Activated T-helper 17 cell treated with anti-CD3 and anti-CD28 coated beads, Interleukin-2, amount 50 U/mL, for 72 hours (primary cell): ENCODE measurements at regions not wholly inside any gene's neighbourhood (a gene's known extent, or its start where the extent isn't known, plus 50 kb on each side); places are given as distances from the start of the nearest gene placed in this dataset.
"Not testable (repeated sequence)": the region's sequence is repeated elsewhere in the genome, so short reads cannot be mapped to it uniquely, and the experiment has no call there.

Experiments
- ATAC-seq: fragments of 150-1000 bp; cut with Tn5 transposase; replicated peaks from 2 replicates; pipeline ENCODE4 v1.10.0; 2021; ENCODE audit warnings: mild to moderate bottlenecking, moderate library complexity
- H3K27ac Mint-ChIP-seq: one replicate; pipeline ENCODE4 v1.8.0; 2022; ENCODE audit warnings: mixed read lengths
- H3K27me3 Mint-ChIP-seq: one replicate; pipeline ENCODE4 v1.8.0; 2022; ENCODE audit warnings: mixed read lengths
- H3K36me3 Mint-ChIP-seq: one replicate; pipeline ENCODE4 v1.8.0; 2022; ENCODE audit warnings: low read depth, mild to moderate bottlenecking, mixed read lengths
- H3K4me1 Mint-ChIP-seq: one replicate; pipeline ENCODE4 v1.8.0; 2022; ENCODE audit warnings: mixed read lengths
- H3K4me3 Mint-ChIP-seq: one replicate; pipeline ENCODE4 v1.8.0; 2022; ENCODE audit warnings: mild to moderate bottlenecking, mixed read lengths
- H3K9me3 Mint-ChIP-seq: one replicate; pipeline ENCODE4 v1.8.0; 2022; ENCODE audit warnings: mixed read lengths

- ATAC-seq: no peak
- H3K36me3 Mint-ChIP-seq: no peaks in the 10 kb centered on the region
- H3K4me3 Mint-ChIP-seq: no peak overlapping the region
- no peaks in the 10 kb centered on the region for H3K4me1 Mint-ChIP-seq
- H3K27ac Mint-ChIP-seq: no peak overlapping the region
- H3K27me3 Mint-ChIP-seq: no peaks in the 10 kb centered on the region
- peaks cover 20% of the 10 kb centered on the region for H3K9me3 Mint-ChIP-seq
Observed at GRCh38 chr7:69232445-69233376, 365.6 kb upstream of the AUTS2 start.

- Mint-ChIP-seq H3K27ac (no peak overlapping the region), H3K9me3 (peaks cover 13% of the 10 kb centered on the region), H3K4me1 (no peaks in the 10 kb centered on the region), H3K27me3 (no peaks in the 10 kb centered on the region), H3K36me3 (no peaks in the 10 kb centered on the region), H3K4me3 (no peak overlapping the region)
- no peak for ATAC-seq
Observed at GRCh38 chr7:69237541-69237940, 360.7 kb upstream of the AUTS2 start.

GRCh38 chr7:69243016-69243415 lies 355.3 kb upstream of the AUTS2 start:
- Mint-ChIP-seq H3K4me1 (no peaks in the 10 kb centered on the region), H3K9me3 (peaks cover 7% of the 10 kb centered on the region), H3K36me3 (no peaks in the 10 kb centered on the region), H3K4me3 (no peak overlapping the region), H3K27ac (no peak overlapping the region), H3K27me3 (peaks cover 4% of the 10 kb centered on the region)
- ATAC-seq: no peak

- Mint-ChIP-seq H3K36me3 (no peaks in the 10 kb centered on the region), H3K9me3 (peaks cover 7% of the 10 kb centered on the region), H3K27ac (no peak overlapping the region), H3K27me3 (peaks cover 4% of the 10 kb centered on the region), H3K4me3 (no peak overlapping the region), H3K4me1 (no peaks in the 10 kb centered on the region)
- ATAC-seq: no peak
Observed at GRCh38 chr7:69244701-69245100, 353.6 kb upstream of the AUTS2 start.

GRCh38 chr7:69245646-69246045 lies 352.6 kb upstream of the AUTS2 start:
- no peak overlapping the region for H3K4me3 Mint-ChIP-seq
- H3K36me3 Mint-ChIP-seq: no peaks in the 10 kb centered on the region
- no peaks in the 10 kb centered on the region for H3K4me1 Mint-ChIP-seq
- H3K27ac Mint-ChIP-seq: no peak overlapping the region
- H3K9me3 Mint-ChIP-seq: peaks cover 12% of the 10 kb centered on the region
- H3K27me3 Mint-ChIP-seq: peaks cover 4% of the 10 kb centered on the region
- no peak for ATAC-seq

GRCh38 chr7:69246758-69247157 lies 351.5 kb upstream of the AUTS2 start:
- ATAC-seq: no peak
- Mint-ChIP-seq H3K36me3 (no peaks in the 10 kb centered on the region), H3K27ac (no peak overlapping the region), H3K9me3 (peaks cover 12% of the 10 kb centered on the region), H3K4me1 (no peaks in the 10 kb centered on the region), H3K4me3 (no peak overlapping the region), H3K27me3 (peaks cover 4% of the 10 kb centered on the region)

- H3K4me3 Mint-ChIP-seq, H3K27me3 Mint-ChIP-seq, H3K27ac Mint-ChIP-seq, H3K36me3 Mint-ChIP-seq, ATAC-seq, H3K4me1 Mint-ChIP-seq: not testable (repeated sequence)
- peaks cover 12% of the 10 kb centered on the region for H3K9me3 Mint-ChIP-seq
Observed at GRCh38 chr7:69248382-69248828, 349.9 kb upstream of the AUTS2 start.

- no peak overlapping the region for H3K4me3 Mint-ChIP-seq
- no peaks in the 10 kb centered on the region for H3K4me1 Mint-ChIP-seq
- H3K27ac Mint-ChIP-seq: no peak overlapping the region
- H3K27me3 Mint-ChIP-seq: peaks cover 2% of the 10 kb centered on the region
- peaks cover 18% of the 10 kb centered on the region for H3K9me3 Mint-ChIP-seq
- ATAC-seq: no peak
- H3K36me3 Mint-ChIP-seq: no peaks in the 10 kb centered on the region
Observed at GRCh38 chr7:69250958-69251357, 347.3 kb upstream of the AUTS2 start.

- no peak overlapping the region for H3K4me3 Mint-ChIP-seq
- no peaks in the 10 kb centered on the region for H3K4me1 Mint-ChIP-seq
- H3K27me3 Mint-ChIP-seq: peaks cover 3% of the 10 kb centered on the region
- no peaks in the 10 kb centered on the region for H3K36me3 Mint-ChIP-seq
- H3K27ac Mint-ChIP-seq: no peak overlapping the region
- peaks cover 20% of the 10 kb centered on the region for H3K9me3 Mint-ChIP-seq
- ATAC-seq: no peak
Observed at GRCh38 chr7:69254643-69255042, 343.6 kb upstream of the AUTS2 start.

- Mint-ChIP-seq H3K4me1 (no peaks in the 10 kb centered on the region), H3K27me3 (peaks cover 3% of the 10 kb centered on the region), H3K4me3 (no peak overlapping the region), H3K9me3 (peaks cover 15% of the 10 kb centered on the region), H3K27ac (no peak overlapping the region), H3K36me3 (no peaks in the 10 kb centered on the region)
- no peak for ATAC-seq
Observed at GRCh38 chr7:69256634-69257081, 341.6 kb upstream of the AUTS2 start.

- Mint-ChIP-seq H3K9me3 (peaks cover 15% of the 10 kb centered on the region), H3K4me1 (no peaks in the 10 kb centered on the region), H3K27ac (no peak overlapping the region), H3K4me3 (no peak overlapping the region), H3K27me3 (peaks cover 3% of the 10 kb centered on the region), H3K36me3 (no peaks in the 10 kb centered on the region)
- ATAC-seq: no peak
Observed at GRCh38 chr7:69257592-69257991, 340.7 kb upstream of the AUTS2 start.

- Mint-ChIP-seq H3K4me3 (no peak overlapping the region), H3K9me3 (peaks cover 13% of the 10 kb centered on the region), H3K27me3 (peaks cover 3% of the 10 kb centered on the region), H3K27ac (no peak overlapping the region), H3K36me3 (no peaks in the 10 kb centered on the region), H3K4me1 (no peaks in the 10 kb centered on the region)
- no peak for ATAC-seq
Observed at GRCh38 chr7:69259445-69259844, 338.8 kb upstream of the AUTS2 start.

- Mint-ChIP-seq H3K27ac (no peak overlapping the region), H3K27me3 (peaks cover 3% of the 10 kb centered on the region), H3K4me3 (no peak overlapping the region), H3K4me1 (no peaks in the 10 kb centered on the region), H3K9me3 (peaks cover 10% of the 10 kb centered on the region), H3K36me3 (no peaks in the 10 kb centered on the region)
- ATAC-seq: no peak
Observed at GRCh38 chr7:69260023-69260422, 338.3 kb upstream of the AUTS2 start.

GRCh38 chr7:69263550-69263949 lies 334.7 kb upstream of the AUTS2 start:
- Mint-ChIP-seq H3K9me3 (peaks cover under 1% of the 10 kb centered on the region), H3K27ac (no peak overlapping the region), H3K27me3 (no peaks in the 10 kb centered on the region), H3K36me3 (no peaks in the 10 kb centered on the region), H3K4me3 (no peak overlapping the region), H3K4me1 (no peaks in the 10 kb centered on the region)
- ATAC-seq: no peak

- Mint-ChIP-seq H3K36me3 (no peaks in the 10 kb centered on the region), H3K27me3 (no peaks in the 10 kb centered on the region), H3K27ac (no peak overlapping the region), H3K9me3 (peaks cover 6% of the 10 kb centered on the region), H3K4me1 (no peaks in the 10 kb centered on the region), H3K4me3 (no peak overlapping the region)
- ATAC-seq: no peak
Observed at GRCh38 chr7:69269806-69270205, 328.5 kb upstream of the AUTS2 start.
